Activated CD4-positive, alpha-beta T cell treated with anti-CD3 and anti-CD28 coated beads, Interleukin-2, Interleukin-6, amounts not matched to agents 100 ng/mL and 50 ng/mL, durations not matched to agents 16 hours and 8 hours (primary cell): ENCODE measurements at regions not wholly inside any gene's neighbourhood (a gene's known extent, or its start where the extent isn't known, plus 50 kb on each side); places are given as distances from the start of the nearest gene placed in this dataset.

Experiments used
- DNase-seq: peaks from one replicate; pipeline ENCODE4 v3.0.0-alpha.2; 2020

- no peak for DNase-seq
Measured at GRCh38 chr4:71163317-71163716, 169.9 kb downstream of the DCK start.

GRCh38 chr4:71167083-71167482 lies 171.7 kb upstream of the SLC4A4 start:
- no peak for DNase-seq

DNA sequence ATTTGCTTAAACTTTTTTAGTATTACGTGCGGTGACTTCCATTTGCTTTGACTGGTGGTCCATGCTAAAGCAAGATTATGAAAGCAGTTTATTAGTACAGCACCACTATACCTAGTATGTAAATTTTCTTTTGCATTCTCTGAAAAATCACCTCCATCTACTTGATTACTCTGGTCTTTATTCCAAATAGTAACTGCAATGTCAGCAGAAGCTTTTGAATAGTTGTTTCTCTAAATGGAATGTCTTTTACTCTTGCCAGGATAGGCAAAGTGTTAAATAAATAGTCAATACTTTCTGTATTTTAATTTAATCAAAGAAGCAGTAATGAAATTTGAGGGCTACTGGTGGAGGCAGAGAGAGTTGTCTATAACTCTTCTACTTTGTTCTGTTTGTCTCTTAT lies 167.2 kb upstream of the SLC4A4 start:
- DNase-seq, result no peak

- DNase-seq, result no peak
Measured at GRCh38 chr4:71181332-71181731, 157.5 kb upstream of the SLC4A4 start.

- peak; percentile 56 for DNase-seq
Measured at GRCh38 chr4:71184195-71184781, 154.5 kb upstream of the SLC4A4 start.

GRCh38 chr4:71185037-71185436 lies 153.8 kb upstream of the SLC4A4 start:
- DNase-seq, result no peak

DNA sequence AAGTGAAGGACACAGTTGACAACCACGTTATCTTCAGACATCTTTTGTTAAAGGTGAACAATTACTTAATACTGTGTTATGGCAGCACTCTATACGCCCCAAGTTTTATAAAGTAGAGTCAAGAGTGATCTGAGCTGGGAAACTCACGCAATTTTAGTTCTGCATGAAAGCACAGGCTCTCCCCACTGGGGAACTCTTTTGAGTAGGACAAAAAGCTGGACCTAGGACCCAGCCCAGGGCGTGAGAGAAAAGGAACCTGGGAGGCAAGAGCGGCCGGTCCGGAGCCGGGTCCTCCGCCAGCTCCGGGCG lies 152.6 kb upstream of the SLC4A4 start:
- no peak for DNase-seq

DNA sequence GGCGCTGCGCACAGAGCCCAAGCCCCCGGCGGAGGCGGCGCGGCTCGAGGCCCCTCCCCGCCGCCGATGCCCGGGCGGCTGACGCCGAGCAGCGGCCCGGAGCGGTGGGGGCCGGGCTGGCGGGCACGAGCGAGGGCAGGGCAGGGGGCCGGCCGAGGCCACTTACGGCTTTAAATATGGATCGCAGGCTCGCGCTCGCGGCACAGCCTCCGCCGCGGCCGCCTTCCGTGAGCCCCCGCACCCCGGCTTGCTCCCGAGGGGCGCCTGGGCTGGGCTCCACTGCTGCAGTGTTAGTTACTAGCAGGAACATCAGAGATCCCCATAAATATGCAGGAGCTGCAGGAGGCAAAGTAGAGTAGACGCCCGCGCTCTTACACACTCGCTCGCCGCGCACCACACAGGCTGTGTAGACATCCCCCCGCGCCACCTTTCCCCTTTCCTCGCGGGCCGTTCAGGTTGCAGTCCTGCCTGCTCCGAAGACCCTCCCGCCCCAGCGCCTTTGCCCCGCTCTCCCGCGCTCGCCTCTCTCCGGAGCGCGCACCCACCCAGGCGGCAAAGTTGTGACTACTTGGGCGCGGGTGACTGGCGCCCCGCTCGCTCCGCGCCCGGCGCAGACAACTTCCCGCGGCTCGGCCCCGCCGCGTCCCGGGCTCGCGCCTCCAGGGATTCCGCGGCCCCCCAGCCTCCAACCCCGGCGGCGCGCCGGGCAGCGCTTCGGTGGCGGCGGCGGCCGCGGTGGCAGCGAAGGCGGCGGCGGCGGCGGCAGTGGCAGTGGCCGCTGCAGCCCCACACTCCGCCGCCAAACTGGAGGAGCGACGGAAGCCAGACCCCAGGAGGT lies 152.0 kb upstream of the SLC4A4 start:
- peak; percentile 9 for DNase-seq

- DNase-seq, result no peak
Measured at GRCh38 chr4:71187404-71188155, 151.2 kb upstream of the SLC4A4 start.

DNA sequence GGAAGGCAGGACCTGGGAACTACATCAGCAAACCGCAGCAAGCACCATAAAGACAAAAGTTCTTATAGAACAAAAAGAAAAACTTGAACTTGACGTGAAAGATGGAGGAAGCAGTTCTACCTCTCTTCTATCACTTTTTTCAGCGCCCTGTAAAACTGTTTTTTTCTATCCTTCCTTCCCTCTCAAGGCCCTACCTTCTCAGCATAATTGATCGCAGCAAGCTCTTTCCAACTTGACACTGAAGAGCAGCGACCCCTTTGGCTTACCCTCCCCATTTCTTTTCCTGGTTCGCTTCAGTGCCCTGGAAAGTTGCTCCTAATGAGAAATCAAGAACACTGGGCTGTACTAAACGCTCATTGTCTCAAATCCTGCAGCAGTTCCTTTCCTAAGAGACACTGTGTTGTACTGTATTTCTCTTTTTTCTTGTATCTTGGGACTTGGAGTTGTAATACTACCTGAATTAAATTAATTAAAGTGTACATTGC lies 150.6 kb upstream of the SLC4A4 start:
- DNase-seq, result no peak

- no peak for DNase-seq
Measured at GRCh38 chr4:71188951-71189350, 149.9 kb upstream of the SLC4A4 start.

- no peak for DNase-seq
Measured at GRCh38 chr4:71189471-71189870, 149.3 kb upstream of the SLC4A4 start.

- DNase-seq, result no peak
Measured at GRCh38 chr4:71194454-71194853, 144.4 kb upstream of the SLC4A4 start.

DNA sequence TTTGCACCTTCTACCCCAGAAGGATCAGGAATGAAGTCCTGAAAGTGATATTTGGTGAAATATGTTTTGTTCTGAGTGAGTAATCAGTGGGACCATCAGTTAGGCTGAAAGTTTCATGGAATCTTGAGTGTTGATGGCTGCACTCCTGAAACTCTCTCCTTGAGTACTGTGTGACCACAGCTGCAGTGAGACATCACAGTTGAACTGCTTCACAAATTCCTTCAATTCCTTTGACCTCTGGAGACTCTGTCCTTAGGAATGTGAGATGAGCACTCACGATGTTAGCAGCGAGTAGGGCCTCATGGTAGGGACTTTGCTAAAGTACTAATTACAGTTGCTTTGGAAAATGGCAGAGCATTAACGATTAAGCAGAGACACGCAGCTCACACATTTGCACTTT lies 142.9 kb upstream of the SLC4A4 start:
- no peak for DNase-seq

DNA sequence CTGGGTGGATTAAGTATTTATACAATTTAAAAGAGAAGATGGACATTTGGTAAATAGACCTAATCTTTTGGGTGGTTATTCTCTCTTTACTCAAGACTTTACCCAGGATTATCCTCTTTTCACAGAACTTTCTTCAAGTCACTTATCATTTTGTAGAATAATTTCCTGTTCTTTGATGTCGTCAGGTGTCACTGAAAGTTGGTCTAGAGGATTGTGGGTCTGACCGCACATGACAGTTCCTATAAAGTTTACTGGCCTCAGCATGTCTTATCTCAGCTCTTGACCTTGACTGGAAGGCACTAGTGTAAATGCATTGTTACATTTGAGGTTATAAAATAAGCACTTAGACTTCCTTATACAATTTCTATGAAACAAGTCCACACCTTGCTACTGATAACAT lies 139.9 kb upstream of the SLC4A4 start:
- DNase-seq, result no peak

DNA sequence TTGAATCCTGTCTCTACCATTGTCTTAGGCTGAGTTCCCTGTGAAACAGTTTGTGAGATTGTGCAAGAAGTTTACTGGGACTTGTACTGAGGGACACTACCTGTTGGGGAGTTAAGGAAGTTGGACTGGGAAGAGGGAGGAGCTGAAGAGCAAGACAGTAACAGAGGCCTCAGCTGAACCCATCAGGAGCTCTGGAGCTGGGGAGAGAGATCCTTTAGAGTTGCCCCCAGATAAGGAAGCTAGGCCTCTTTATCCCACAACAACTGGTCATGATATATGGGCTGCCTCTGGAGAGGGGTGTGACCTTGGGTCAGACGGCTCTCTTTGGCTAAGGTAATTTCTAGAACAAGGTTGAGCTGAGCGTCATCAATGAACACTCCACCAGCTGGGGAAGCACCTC lies 137.8 kb upstream of the SLC4A4 start:
- DNase-seq, result no peak

- no peak for DNase-seq
Measured at GRCh38 chr4:71201817-71202576, 136.8 kb upstream of the SLC4A4 start.

GRCh38 chr4:71202705-71203104 lies 136.1 kb upstream of the SLC4A4 start:
- DNase-seq, result no peak

GRCh38 chr4:71204056-71204455 lies 134.8 kb upstream of the SLC4A4 start:
- DNase-seq, result no peak

DNA sequence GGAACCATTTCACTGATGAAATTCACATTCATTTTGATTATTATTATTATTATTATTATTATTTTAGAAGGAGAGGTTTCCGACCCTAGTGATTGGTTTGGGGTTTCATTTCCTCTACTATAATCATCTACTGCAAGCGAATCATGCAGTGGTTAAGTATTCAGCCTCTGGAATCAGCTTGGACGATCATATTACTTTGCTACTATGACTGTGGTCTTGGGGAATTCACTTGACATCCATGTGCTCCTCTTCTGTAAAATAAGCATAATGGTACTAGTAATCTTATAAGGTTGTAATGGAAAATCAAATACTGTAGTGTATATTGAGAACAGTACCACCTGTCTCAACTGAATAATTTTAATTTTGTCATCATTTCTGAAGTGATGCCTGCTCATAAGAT lies 132.1 kb upstream of the SLC4A4 start:
- DNase-seq, result no peak

- no peak for DNase-seq
Measured at GRCh38 chr4:71209161-71209560, 129.7 kb upstream of the SLC4A4 start.

DNA sequence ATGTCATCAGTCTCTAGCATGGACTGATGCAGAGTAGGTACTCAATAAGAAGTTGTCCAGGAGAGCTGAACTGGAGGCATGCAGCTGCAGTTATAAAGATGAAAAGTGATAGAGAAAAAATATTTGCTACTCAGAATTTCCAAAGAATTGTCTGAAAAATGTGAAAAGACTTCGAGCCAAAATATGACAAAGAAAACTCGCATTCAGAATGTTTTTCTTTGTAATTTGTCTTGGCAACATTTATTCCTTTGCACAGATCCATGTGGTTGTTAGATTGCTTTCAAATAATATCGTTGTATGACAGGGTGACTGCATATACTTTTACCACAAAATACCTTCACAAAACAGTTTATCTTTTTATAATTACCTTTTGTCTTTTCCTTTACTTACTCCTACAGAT lies 128.0 kb upstream of the SLC4A4 start:
- DNase-seq, result no peak

DNA sequence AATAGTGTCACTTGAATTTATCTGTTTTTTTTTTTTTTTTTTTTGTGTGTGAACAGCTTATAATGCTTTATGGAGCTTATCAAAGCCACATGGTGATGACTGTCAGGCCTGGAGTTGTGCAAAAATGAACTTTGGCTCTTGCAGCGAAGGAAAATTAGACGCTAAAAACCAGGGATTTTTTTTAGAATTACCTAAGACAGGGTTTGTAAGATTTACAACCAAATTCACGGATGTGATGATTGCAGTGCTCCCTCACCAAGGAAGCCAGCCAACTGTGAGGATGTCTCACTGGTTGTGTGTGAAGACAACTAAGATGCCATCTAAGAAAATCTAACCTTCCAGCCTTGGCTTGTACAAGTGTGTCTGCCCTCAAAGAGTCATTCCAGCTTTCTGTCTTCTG lies 127.1 kb upstream of the SLC4A4 start:
- DNase-seq, result no peak
